Large intestine (tissue), 3 donors: ENCODE measurements at regions not wholly inside any gene's neighbourhood (a gene's known extent, or its start where the extent isn't known, plus 50 kb on each side); places are given as distances from the start of the nearest gene placed in this dataset.

ENCODE experiments used
- DNase-seq, 2 donors: peaks; one replicate each; pipeline versions ENCODE4 v3.0.0 to v3.0.0-alpha.2; 2013
- H3K27ac ChIP-seq: one replicate; pipeline ENCODE4 v1.5.1; 2013; ENCODE audit warnings: low read length
- H3K27me3 ChIP-seq: 2 replicates; pipeline ENCODE4 v1.6.1; 2013; ENCODE audit warnings: low read length; ENCODE audit not compliant: control insufficient read depth, insufficient read depth
- H3K36me3 ChIP-seq: 2 replicates; pipeline ENCODE4 v1.6.1; 2013; ENCODE audit warnings: low read length; ENCODE audit not compliant: control insufficient read depth, insufficient read depth
- H3K4me1 ChIP-seq: one replicate; pipeline ENCODE4 v1.6.1; 2013; ENCODE audit warnings: low read length; ENCODE audit not compliant: control insufficient read depth, insufficient read depth
- H3K4me3 ChIP-seq: one replicate; pipeline ENCODE4 v1.5.1; 2013; ENCODE audit warnings: low read length
- H3K9me3 ChIP-seq: one replicate; pipeline ENCODE4 v1.6.1; 2013; ENCODE audit warnings: mild to moderate bottlenecking, low read depth, low read length, moderate library complexity; ENCODE audit not compliant: control insufficient read depth
- WGBS: methylation state at CpG from one replicate; pipeline ENCODE4 v1.1.5; 2013; ENCODE audit warnings: low lambda C conversion rate; ENCODE audit not compliant: insufficient coverage; 5-methylcytosine and 5-hydroxymethylcytosine counted together

DNA sequence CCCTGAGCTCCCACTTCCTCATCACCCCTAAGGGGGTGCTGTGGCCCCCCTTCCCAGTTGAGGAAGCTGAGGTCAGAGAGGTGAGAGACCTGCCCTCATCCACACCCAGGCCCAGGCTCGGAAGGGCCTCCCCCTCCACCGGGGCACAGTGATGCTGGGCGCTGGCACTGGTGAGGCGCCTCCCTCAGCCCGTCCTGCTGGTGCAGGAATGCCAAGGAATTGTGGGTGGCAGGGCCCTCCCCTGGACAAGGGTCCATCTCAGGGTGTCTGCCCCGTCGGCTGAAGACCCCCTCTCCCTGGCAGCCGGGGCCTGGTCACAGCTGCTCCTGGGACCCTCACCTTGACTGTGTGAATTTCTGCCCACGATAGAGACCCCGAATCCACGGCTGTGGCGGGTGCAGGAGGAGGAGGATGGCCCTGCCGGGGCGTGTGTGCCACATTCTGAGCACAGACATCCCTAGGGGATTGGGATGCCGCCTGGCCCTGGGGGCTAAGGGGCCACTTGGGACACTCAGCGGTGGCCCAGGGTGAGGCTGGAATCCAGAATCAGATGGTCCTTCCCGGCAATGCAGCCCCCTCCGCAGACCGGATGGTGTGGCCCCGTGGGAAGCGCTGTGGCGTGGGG is 70.2 kb upstream of the GATA5 start:
- Histone ChIP-seq H3K36me3 (no peaks in the 10 kb centered on the region), H3K4me3 (no peak overlapping the region), H3K27ac (no peak overlapping the region), H3K9me3 (peaks cover 3% of the 10 kb centered on the region), H3K4me1 (no peaks in the 10 kb centered on the region), H3K27me3 (peaks cover 28% of the 10 kb centered on the region)
- no CpG with 5 or more reads among the region's 22 CpGs for WGBS
- DNase-seq = no peak

DNA sequence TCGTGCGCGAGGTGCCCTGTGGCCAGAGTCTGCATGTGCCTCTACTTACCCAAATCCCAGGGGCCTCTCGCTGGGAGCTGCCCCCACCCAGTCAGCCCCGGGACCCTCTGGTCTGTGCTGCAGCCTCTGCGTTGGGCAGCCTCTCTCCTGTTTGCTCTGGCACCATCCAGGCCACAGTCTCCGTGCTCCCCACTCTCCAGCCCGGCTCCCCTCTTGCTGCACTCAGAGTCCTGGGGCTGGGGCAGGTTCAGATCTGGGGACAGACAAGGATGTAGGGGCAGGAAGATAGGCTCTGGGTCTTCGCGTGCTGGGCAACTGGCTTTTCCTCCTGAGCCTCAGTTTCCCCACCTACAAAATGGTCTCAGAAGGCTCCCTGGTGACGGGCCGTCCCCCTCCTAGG is 70.8 kb upstream of the GATA5 start:
- Histone ChIP-seq H3K4me3 (no peak overlapping the region), H3K27ac (no peak overlapping the region), H3K9me3 (peaks cover 3% of the 10 kb centered on the region), H3K4me1 (no peaks in the 10 kb centered on the region), H3K27me3 (peaks cover 34% of the 10 kb centered on the region), H3K36me3 (no peaks in the 10 kb centered on the region)
- DNase-seq = no peak
- WGBS = no CpG with 5 or more reads among the region's 12 CpGs

DNA sequence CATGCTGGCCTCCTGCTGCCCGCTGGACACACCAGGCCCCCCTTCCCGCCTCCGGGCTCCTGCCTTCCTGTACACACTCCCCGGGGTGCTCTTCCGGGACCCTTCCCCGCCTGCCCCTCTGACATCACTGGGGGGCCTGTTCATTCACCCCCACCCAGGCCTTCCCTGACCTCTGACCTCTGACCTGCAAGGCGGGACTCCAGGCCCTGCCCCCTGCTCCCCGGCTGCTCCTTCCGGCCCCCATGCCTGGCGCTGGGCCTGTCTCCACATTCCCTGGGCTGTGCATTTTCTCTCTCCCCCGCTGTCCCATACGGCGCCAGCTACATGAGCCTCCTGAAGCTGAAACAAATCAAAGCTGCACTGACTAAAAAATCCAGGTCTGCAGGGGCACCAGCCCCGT is 71.6 kb upstream of the GATA5 start:
- H3K27ac ChIP-seq = no peak overlapping the region
- no CpG with 5 or more reads among the region's 14 CpGs for WGBS

DNA sequence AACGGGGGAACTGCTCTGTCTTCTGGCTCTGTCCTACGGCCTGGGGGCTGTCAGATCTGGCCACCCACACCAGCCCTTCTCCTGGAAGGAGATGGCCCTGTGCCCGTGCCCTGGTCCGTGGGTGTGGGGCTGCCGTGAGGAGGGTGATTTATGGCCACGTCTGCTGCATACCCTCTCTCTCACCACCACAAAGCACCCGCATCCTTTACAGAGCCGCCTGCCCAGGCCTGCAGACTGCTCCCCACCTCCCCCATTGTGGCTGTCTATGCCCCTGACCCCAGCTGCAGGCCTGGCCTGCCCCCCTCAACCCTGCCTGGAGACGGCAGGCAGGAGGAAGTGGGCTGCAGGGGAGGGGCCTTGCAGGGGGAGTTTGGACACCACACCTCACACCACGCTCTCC is 72.7 kb upstream of the GATA5 start:
- Histone ChIP-seq H3K4me1 (no peaks in the 10 kb centered on the region), H3K36me3 (no peaks in the 10 kb centered on the region), H3K27ac (no peak overlapping the region), H3K27me3 (peaks cover 51% of the 10 kb centered on the region), H3K9me3 (peaks cover 3% of the 10 kb centered on the region), H3K4me3 (no peak overlapping the region)
- DNase-seq = no peak
- WGBS = no CpG with 5 or more reads among the region's 10 CpGs

More for the DNA sequence above, 71.6 kb upstream of the GATA5 start:
- Histone ChIP-seq H3K36me3 (no peaks in the 10 kb centered on the region), H3K4me1 (no peaks in the 10 kb centered on the region), H3K27me3 (peaks cover 40% of the 10 kb centered on the region), H3K9me3 (peaks cover 3% of the 10 kb centered on the region), H3K4me3 (no peak overlapping the region)
- DNase-seq = no peak

DNA sequence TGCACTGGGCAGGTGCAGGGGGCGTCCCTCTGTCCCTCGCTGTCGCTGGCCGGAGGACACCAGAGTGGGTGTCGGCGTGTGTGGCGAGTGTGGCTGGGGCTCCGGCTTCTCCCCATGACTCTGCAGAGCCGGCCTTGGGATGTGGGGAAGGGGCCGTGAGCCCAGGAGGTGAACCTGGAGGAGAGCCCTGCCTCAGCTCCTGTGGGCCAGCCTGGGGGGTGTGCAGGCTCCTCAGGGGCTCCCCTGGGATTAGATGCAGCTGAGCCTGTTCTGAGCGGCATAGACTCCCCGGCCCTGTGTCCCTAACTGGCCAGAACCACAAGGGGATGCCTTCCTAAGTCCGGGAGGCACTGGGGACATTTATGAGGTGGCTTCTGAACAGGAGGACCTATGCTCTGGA is 73.2 kb upstream of the GATA5 start:
- DNase-seq = no peak
- Histone ChIP-seq H3K4me3 (no peak overlapping the region), H3K27ac (no peak overlapping the region), H3K27me3 (peaks cover 57% of the 10 kb centered on the region), H3K36me3 (no peaks in the 10 kb centered on the region), H3K9me3 (peaks cover 3% of the 10 kb centered on the region), H3K4me1 (no peaks in the 10 kb centered on the region)
- WGBS = no CpG with 5 or more reads among the region's 13 CpGs

DNA sequence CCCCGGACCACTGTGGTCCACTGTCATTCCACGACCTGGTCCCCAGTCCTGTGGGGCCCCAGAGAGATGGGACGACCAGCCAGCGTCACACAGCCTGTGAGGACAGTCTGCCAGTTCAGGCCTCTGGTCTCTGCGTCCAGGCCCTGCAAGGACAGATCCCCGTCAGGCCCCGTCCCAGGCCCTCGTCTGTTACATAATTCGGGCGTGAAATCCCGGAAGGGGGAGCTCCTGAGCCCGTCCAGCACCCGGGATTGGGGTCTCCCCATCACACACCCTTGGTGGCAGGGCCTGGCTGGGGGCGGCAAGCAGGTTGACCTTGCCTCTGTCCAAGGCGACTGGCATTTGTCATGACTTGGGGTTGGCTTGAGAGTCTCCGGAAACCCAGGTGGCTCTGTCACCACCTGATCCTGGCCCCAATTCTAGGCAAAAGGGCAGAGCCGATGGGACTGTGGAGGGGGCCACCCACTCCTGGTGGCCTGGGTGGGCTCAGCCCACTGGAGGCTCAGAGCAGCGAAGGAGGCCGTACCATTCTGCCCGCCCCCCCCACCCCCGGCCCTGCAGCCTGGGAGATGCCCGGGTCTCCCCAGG is 73.8 kb upstream of the GATA5 start:
- Histone ChIP-seq H3K36me3 (no peaks in the 10 kb centered on the region), H3K27me3 (peaks cover 61% of the 10 kb centered on the region), H3K27ac (no peak overlapping the region), H3K4me1 (no peaks in the 10 kb centered on the region), H3K9me3 (peaks cover 3% of the 10 kb centered on the region), H3K4me3 (no peak overlapping the region)
- no CpG with 5 or more reads among the region's 22 CpGs for WGBS
- no peak for DNase-seq

DNA sequence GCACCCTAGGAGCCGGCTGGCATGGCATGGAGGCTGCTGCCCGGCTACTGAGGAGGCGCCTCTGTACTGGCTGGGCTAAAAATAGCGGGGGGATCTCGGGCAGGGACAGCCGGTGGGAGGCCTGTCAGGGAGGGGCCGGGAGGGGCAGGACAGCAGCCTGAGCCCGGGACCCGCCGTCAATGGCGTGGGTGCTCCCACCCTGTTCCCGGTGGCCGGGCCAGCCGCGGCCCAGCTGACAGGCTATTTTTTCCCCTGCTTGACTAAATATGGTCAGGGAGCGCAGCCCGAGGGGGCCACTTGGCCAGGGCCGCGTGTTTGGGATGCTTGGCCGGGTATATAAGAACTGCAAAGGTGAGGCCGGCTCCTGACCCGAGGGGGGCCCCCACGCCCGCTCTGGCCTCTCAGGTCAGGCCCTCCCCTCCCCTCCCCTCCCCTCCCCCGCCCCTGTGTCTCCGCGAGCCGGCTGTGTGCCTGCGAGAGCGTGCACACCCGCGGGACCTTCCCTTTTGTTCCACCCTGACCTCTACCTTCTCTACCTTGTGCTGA is 74.4 kb upstream of the GATA5 start:
- no peaks in the 10 kb centered on the region for H3K36me3 ChIP-seq
- no peak for DNase-seq
- WGBS = no CpG with 5 or more reads among the region's 32 CpGs
- H3K27me3 ChIP-seq = peaks cover 67% of the 10 kb centered on the region
- no peaks in the 10 kb centered on the region for H3K4me1 ChIP-seq
- no peak overlapping the region for H3K27ac ChIP-seq
- peaks cover 3% of the 10 kb centered on the region for H3K9me3 ChIP-seq
- H3K4me3 ChIP-seq = peak overlapping the region; percentile 6

DNA sequence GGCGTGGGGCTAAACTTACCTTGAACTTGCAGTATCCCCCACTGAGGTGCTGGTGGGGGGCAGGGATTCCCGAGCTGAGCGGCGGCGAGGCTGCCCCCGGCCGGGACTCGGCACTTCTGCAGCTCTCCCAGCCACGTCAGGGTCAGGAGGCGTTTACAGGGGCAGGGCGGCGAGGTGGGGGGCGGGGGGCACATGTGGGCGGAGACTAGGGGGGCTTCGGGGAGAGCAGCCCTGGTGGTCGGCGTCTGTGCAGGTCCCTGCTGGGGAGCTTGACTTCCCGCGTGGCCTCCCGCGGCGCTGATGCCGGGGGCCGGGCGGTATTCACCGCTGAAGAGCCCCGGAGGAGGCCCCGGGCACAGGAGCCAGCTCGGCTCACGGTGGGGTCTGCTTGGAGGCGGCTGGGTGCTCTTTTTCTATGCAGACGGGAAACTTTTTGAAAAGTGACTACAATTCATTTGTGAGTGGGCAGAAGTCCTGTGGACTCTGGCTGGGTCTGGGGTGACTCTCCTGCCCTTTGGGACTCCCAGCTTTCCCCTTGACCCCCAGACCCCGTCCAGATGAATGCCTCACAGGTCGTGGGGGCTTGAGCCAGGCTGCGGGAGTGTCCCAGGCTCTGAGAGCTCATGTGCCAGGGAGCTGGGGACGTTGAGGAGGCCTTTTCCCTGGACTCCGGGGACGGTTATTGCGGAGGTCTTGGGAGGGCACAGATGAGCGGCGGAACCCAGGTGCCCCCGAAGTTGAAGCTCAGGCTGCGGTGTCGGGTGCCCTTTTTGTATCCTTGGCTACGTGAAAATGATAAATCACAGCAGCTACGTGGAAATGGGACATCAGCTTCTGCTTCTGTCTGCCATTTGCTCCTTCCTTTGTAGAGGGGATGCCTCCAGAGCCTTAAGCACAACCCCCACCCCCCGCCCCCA is 75.9 kb upstream of the GATA5 start:
- H3K4me3 ChIP-seq = peak overlapping the region; percentile 23
- no peaks in the 10 kb centered on the region for H3K4me1 ChIP-seq
- DNase-seq = no peak
- H3K9me3 ChIP-seq = peaks cover 3% of the 10 kb centered on the region
- no CpG with 5 or more reads among the region's 47 CpGs for WGBS
- H3K36me3 ChIP-seq = no peaks in the 10 kb centered on the region
- no peak overlapping the region for H3K27ac ChIP-seq
- H3K27me3 ChIP-seq = peaks cover 74% of the 10 kb centered on the region

DNA sequence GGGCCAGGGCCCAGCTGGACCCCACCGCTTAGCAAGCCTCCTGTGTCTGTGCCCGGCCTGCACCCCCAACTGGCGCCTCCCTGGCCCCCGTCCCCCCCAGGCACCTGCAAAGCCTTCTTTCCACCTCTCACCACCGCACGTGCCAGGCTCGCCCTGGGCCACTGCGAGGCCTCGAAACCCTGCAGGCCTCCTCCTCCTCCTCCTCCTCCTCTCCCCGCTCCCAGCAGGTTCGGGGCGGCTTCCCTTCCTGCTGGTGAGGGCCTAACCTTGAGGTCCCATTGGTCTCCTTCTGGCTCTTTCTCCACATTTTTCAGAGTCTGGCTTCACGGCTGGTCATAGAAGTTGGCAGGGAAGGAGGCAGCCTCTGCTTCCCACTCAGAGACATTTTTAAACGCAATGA is 76.8 kb upstream of the GATA5 start:
- Histone ChIP-seq H3K27me3 (peaks cover 79% of the 10 kb centered on the region), H3K4me1 (no peaks in the 10 kb centered on the region), H3K27ac (no peak overlapping the region)

DNA sequence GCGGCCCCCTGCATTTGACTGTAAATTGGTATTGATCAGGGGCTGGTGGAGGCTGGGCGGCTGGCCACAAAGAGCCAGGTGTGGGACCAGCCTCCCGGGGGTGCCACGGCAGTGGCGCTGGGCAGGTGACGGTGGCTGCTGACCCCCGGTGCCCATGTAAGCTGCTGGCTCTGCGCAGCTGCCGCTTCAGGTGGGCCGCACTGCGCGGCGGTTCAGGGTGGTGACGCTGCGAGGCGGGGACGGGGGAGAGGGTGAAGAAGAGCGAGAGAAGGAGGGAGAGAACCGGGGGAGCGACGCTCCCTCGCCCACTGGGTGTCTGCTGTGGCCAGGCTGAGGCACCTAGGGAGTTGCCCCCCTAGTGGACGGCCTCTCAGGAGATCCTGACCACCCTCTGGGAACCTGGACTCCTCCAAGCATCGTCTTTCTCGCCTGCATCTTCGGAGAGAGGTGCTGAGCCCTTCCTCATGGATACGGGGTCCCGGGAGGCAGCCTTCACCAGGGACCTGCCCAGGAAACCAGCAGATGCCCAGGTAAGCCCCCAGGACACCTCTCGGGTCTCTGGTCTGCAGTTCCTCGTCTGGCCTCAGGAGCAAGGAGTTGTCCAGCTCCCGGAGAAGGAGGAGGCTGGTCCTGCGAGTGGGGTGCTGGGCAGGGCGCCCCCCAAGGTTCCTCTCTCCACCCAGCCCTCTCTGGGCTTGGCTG is 77.5 kb upstream of the GATA5 start:
- Histone ChIP-seq H3K36me3 (no peaks in the 10 kb centered on the region), H3K27ac (no peak overlapping the region), H3K4me1 (no peaks in the 10 kb centered on the region), H3K27me3 (peaks cover 84% of the 10 kb centered on the region), H3K4me3 (no peak overlapping the region), H3K9me3 (peaks cover 3% of the 10 kb centered on the region)
- no CpG with 5 or more reads among the region's 33 CpGs for WGBS
- no peak for DNase-seq

More for the DNA sequence above, 76.8 kb upstream of the GATA5 start:
- Histone ChIP-seq H3K4me3 (no peak overlapping the region), H3K9me3 (peaks cover 3% of the 10 kb centered on the region), H3K36me3 (no peaks in the 10 kb centered on the region)
- WGBS = no CpG with 5 or more reads among the region's 14 CpGs
- no peak for DNase-seq
